ENCODE measurements at regions not wholly inside any gene's neighbourhood (a gene's known extent, or its start where the extent isn't known, plus 50 kb on each side); places are given as distances from the start of the nearest gene placed in this dataset.

GRCh38 chr21:35943752-35944151 is 116.6 kb downstream of the SETD4 start:
- TF ChIP-seq CTCF (IDR thresholded peaks at IDR 0.05) (no peak), POLR2A (IDR thresholded peaks at IDR 0.05) (no peak)
